ENCODE measurements at regions not wholly inside any gene's neighbourhood (a gene's known extent, or its start where the extent isn't known, plus 50 kb on each side); places are given as distances from the start of the nearest gene placed in this dataset.

DNA sequence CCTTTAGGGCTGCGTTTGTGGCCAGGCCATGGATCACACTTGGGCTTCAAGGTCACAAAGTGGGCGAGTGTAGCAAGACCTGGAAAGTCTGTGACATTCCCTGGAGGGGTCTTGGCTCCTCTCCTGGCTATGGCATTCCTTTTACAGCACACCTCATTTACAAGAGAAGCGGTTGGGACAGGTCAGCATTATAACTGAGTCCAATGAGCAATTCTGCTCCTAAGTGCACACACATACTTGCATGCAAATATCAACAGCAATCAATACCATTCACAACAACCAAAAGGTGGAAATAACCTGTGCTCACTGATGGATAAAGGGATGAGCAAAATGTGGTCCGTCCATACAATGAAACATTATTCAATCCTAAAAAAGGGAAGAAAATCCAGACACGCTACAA lies 298.2 kb downstream of the CTTN start (continued):
- TF ChIP-seq, protein P1, sequence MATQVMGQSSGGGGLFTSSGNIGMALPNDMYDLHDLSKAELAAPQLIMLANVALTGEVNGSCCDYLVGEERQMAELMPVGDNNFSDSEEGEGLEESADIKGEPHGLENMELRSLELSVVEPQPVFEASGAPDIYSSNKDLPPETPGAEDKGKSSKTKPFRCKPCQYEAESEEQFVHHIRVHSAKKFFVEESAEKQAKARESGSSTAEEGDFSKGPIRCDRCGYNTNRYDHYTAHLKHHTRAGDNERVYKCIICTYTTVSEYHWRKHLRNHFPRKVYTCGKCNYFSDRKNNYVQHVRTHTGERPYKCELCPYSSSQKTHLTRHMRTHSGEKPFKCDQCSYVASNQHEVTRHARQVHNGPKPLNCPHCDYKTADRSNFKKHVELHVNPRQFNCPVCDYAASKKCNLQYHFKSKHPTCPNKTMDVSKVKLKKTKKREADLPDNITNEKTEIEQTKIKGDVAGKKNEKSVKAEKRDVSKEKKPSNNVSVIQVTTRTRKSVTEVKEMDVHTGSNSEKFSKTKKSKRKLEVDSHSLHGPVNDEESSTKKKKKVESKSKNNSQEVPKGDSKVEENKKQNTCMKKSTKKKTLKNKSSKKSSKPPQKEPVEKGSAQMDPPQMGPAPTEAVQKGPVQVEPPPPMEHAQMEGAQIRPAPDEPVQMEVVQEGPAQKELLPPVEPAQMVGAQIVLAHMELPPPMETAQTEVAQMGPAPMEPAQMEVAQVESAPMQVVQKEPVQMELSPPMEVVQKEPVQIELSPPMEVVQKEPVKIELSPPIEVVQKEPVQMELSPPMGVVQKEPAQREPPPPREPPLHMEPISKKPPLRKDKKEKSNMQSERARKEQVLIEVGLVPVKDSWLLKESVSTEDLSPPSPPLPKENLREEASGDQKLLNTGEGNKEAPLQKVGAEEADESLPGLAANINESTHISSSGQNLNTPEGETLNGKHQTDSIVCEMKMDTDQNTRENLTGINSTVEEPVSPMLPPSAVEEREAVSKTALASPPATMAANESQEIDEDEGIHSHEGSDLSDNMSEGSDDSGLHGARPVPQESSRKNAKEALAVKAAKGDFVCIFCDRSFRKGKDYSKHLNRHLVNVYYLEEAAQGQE (IDR thresholded peaks at IDR 0.05; ENCODE audit: unreplicated experiment): no peak
- TF ChIP-seq EZH2phosphoT487 (IDR thresholded peaks at IDR 0.05; ENCODE audit: unreplicated experiment) (no peak), JUNB (IDR thresholded peaks at IDR 0.05; ENCODE audit: unreplicated experiment) (no peak), POLR2AphosphoS5 (IDR thresholded peaks at IDR 0.05; ENCODE audit: low read depth) (no peak), NANOG (IDR thresholded peaks at IDR 0.05; ENCODE audit: borderline replicate concordance) (no peak), ZNF114 (CRISPR knock-in tag; IDR thresholded peaks at IDR 0.05) (no peak)
- TF ChIP-seq, protein P2, sequence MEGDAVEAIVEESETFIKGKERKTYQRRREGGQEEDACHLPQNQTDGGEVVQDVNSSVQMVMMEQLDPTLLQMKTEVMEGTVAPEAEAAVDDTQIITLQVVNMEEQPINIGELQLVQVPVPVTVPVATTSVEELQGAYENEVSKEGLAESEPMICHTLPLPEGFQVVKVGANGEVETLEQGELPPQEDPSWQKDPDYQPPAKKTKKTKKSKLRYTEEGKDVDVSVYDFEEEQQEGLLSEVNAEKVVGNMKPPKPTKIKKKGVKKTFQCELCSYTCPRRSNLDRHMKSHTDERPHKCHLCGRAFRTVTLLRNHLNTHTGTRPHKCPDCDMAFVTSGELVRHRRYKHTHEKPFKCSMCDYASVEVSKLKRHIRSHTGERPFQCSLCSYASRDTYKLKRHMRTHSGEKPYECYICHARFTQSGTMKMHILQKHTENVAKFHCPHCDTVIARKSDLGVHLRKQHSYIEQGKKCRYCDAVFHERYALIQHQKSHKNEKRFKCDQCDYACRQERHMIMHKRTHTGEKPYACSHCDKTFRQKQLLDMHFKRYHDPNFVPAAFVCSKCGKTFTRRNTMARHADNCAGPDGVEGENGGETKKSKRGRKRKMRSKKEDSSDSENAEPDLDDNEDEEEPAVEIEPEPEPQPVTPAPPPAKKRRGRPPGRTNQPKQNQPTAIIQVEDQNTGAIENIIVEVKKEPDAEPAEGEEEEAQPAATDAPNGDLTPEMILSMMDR (conservative IDR thresholded peaks at IDR 0.05; ENCODE audit: low read depth in 2 of 2): no peak

DNA sequence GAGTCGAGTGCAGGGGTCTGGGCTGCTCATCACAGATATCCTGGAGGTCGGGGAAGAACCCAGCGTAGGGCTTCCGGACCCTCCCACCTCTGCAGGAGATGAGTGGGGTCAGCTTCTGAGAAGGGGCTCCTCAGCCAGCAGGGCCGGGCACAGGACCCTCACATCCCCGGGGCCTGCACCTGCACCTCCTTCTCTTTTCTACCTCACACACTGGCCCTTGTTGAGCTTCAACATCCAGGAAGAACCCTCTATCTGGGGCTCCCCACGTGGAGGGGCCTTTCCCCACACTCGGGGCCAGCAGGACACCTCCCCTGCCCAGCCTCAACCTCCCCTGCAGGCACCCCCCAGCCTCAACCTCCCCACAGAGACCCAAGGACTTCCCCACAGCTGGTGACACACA lies 299.4 kb downstream of the CTTN start:
- Mint-ChIP-seq H3K27ac (no peak overlapping the region), H3K27me3 (ENCODE audit: insufficient read depth, low read depth, poor library complexity) (peaks cover 4% of the 10 kb centered on the region), H3K9me3 (no peaks in the 10 kb centered on the region; the same call in 2 of the 3 replicates), H3K36me3 (ENCODE audit: low read depth) (peaks cover 11% of the 10 kb centered on the region), H3K4me1 (peaks cover 21% of the 10 kb centered on the region), H3K4me3 (no peak overlapping the region)
- DNase-seq (ENCODE audit: low spot score) (no peak), ATAC-seq (no peak)
- Histone ChIP-seq H3K27me3 (ENCODE audit: insufficient read depth) (no peaks in the 10 kb centered on the region), H2AFZ (no peak overlapping the region), H3K4me2 (no peak overlapping the region), H3K4me1 (ENCODE audit: insufficient read depth) (no peaks in the 10 kb centered on the region; the same call in 1 of the 2 replicates), H3K36me3 (ENCODE audit: insufficient read depth) (no peaks in the 10 kb centered on the region), H3K9me2 (ENCODE audit: insufficient read depth) (peaks cover 7% of the 10 kb centered on the region; the same call in 1 of the 2 replicates), H4K20me1 (replicated peaks; ENCODE audit: insufficient read depth) (no peaks in the 10 kb centered on the region), H3F3A (replicated peaks; ENCODE audit: low read depth) (no peaks in the 10 kb centered on the region), H3K4me3 (no peak overlapping the region), H3K27ac (ENCODE audit: low read depth) (no peak overlapping the region), H3K79me2 (replicated peaks; ENCODE audit: insufficient read depth) (no peaks in the 10 kb centered on the region)
- no peak for TF ChIP-seq NANOG (IDR thresholded peaks at IDR 0.05; ENCODE audit: borderline replicate concordance)
- TF ChIP-seq JUNB (IDR thresholded peaks at IDR 0.05; ENCODE audit: unreplicated experiment): no peak
- TF ChIP-seq CREB1 (CRISPR knock-in tag; IDR thresholded peaks at IDR 0.05; ENCODE audit: low read depth): no peak
- no peak for TF ChIP-seq EZH2 (IDR thresholded peaks at IDR 0.05; ENCODE audit: low read depth, unreplicated experiment)
- no peak for TF ChIP-seq ZNF331 (CRISPR knock-in tag; IDR thresholded peaks at IDR 0.05; ENCODE audit: low read depth)

All from GM23338 (cell line).